ENCODE measurements at regions not wholly inside any gene's neighbourhood (a gene's known extent, or its start where the extent isn't known, plus 50 kb on each side); places are given as distances from the start of the nearest gene placed in this dataset.

- Histone ChIP-seq H3K27me3 (ENCODE audit: control insufficient read depth, extremely low read depth, insufficient read depth, low read length) (no peaks in the 10 kb centered on the region), H4K20me1 (ENCODE audit: control insufficient read depth, extremely low read depth, insufficient read depth, low read length) (no peaks in the 10 kb centered on the region), H3K4me3 (ENCODE audit: control insufficient read depth in 2 of 3, extremely low read depth in 1 of 3, insufficient read depth in 2 of 3, low read depth in 1 of 3, low read length in 3 of 3) (no peak overlapping the region), H3K4me2 (ENCODE audit: control insufficient read depth, extremely low read depth, insufficient read depth, low read depth, low read length) (no peak overlapping the region), H2AFZ (ENCODE audit: control insufficient read depth, low read length) (no peak overlapping the region), H3K9me3 (ENCODE audit: control insufficient read depth, low read depth, low read length) (no peaks in the 10 kb centered on the region), H3K9ac (ENCODE audit: control insufficient read depth, extremely low read depth, insufficient read depth, low read length) (no peak overlapping the region), H3K9me1 (ENCODE audit: control insufficient read depth, extremely low read depth, insufficient read depth, low read length) (no peaks in the 10 kb centered on the region), H3K36me3 (ENCODE audit: control insufficient read depth in 2 of 2, extremely low read depth in 1 of 2, insufficient read depth in 2 of 2, low read length in 2 of 2) (no peaks in the 10 kb centered on the region), H3K4me1 (ENCODE audit: control insufficient read depth, extremely low read depth, insufficient read depth, low read length) (no peaks in the 10 kb centered on the region), H3K79me2 (ENCODE audit: control insufficient read depth, insufficient read depth, low read length) (no peaks in the 10 kb centered on the region), H3K27ac (ENCODE audit: control insufficient read depth, insufficient read depth, low read length) (no peak overlapping the region)
- no peak for DNase-seq (ENCODE audit: low read depth, low spot score)
- dilution Hi-C loops (cut with MboI; ENCODE audit: extremely low pct_ligation_motif_present, low sequenced_read_pairs): no loop called here
- TF ChIP-seq EZH2 (IDR thresholded peaks at IDR 0.05; ENCODE audit: low read length) (no peak), CTCF (optimal IDR thresholded peaks at IDR 0.05 in 1 of 3, IDR thresholded peaks at IDR 0.05 in 1 of 3, conservative IDR thresholded peaks at IDR 0.05 in 1 of 3; ENCODE audit: extremely low read depth in 1 of 3, insufficient read depth in 2 of 3, low read length in 3 of 3) (no peak)
- FAIRE-seq: no peak
Measured at GRCh38 chr9:17062497-17062896, 72.3 kb upstream of the CNTLN start.

- Histone ChIP-seq H3K9me1 (ENCODE audit: control insufficient read depth, extremely low read depth, insufficient read depth, low read length) (no peaks in the 10 kb centered on the region), H3K9ac (ENCODE audit: control insufficient read depth, extremely low read depth, insufficient read depth, low read length) (no peak overlapping the region), H3K4me3 (ENCODE audit: control insufficient read depth in 2 of 3, extremely low read depth in 1 of 3, insufficient read depth in 2 of 3, low read depth in 1 of 3, low read length in 3 of 3) (no peak overlapping the region), H4K20me1 (ENCODE audit: control insufficient read depth, extremely low read depth, insufficient read depth, low read length) (no peaks in the 10 kb centered on the region), H2AFZ (ENCODE audit: control insufficient read depth, low read length) (no peak overlapping the region), H3K79me2 (ENCODE audit: control insufficient read depth, insufficient read depth, low read length) (no peaks in the 10 kb centered on the region), H3K4me2 (ENCODE audit: control insufficient read depth, extremely low read depth, insufficient read depth, low read depth, low read length) (no peak overlapping the region), H3K4me1 (ENCODE audit: control insufficient read depth, extremely low read depth, insufficient read depth, low read length) (no peaks in the 10 kb centered on the region), H3K27me3 (ENCODE audit: control insufficient read depth, extremely low read depth, insufficient read depth, low read length) (no peaks in the 10 kb centered on the region), H3K9me3 (ENCODE audit: control insufficient read depth, low read depth, low read length) (no peaks in the 10 kb centered on the region), H3K27ac (ENCODE audit: control insufficient read depth, insufficient read depth, low read length) (no peak overlapping the region), H3K36me3 (ENCODE audit: control insufficient read depth in 2 of 2, extremely low read depth in 1 of 2, insufficient read depth in 2 of 2, low read length in 2 of 2) (no peaks in the 10 kb centered on the region)
- FAIRE-seq (no peak), DNase-seq (ENCODE audit: low read depth, low spot score) (no peak)
- no peak for TF ChIP-seq EZH2 (IDR thresholded peaks at IDR 0.05; ENCODE audit: low read length)
- dilution Hi-C loops (cut with MboI; ENCODE audit: extremely low pct_ligation_motif_present, low sequenced_read_pairs): no loop called here
Measured at GRCh38 chr9:17060450-17060849, 74.4 kb upstream of the CNTLN start.

- Histone ChIP-seq H3K36me3 (ENCODE audit: control insufficient read depth in 2 of 2, extremely low read depth in 1 of 2, insufficient read depth in 2 of 2, low read length in 2 of 2) (no peaks in the 10 kb centered on the region), H4K20me1 (ENCODE audit: control insufficient read depth, extremely low read depth, insufficient read depth, low read length) (no peaks in the 10 kb centered on the region), H3K9me1 (ENCODE audit: control insufficient read depth, extremely low read depth, insufficient read depth, low read length) (no peaks in the 10 kb centered on the region), H3K9me3 (ENCODE audit: control insufficient read depth, low read depth, low read length) (no peaks in the 10 kb centered on the region), H3K9ac (ENCODE audit: control insufficient read depth, extremely low read depth, insufficient read depth, low read length) (no peak overlapping the region), H2AFZ (ENCODE audit: control insufficient read depth, low read length) (no peak overlapping the region), H3K27me3 (ENCODE audit: control insufficient read depth, extremely low read depth, insufficient read depth, low read length) (no peaks in the 10 kb centered on the region), H3K79me2 (ENCODE audit: control insufficient read depth, insufficient read depth, low read length) (no peaks in the 10 kb centered on the region), H3K27ac (ENCODE audit: control insufficient read depth, insufficient read depth, low read length) (no peak overlapping the region), H3K4me3 (ENCODE audit: control insufficient read depth in 2 of 3, extremely low read depth in 1 of 3, insufficient read depth in 2 of 3, low read depth in 1 of 3, low read length in 3 of 3) (no peak overlapping the region), H3K4me1 (ENCODE audit: control insufficient read depth, extremely low read depth, insufficient read depth, low read length) (no peaks in the 10 kb centered on the region), H3K4me2 (ENCODE audit: control insufficient read depth, extremely low read depth, insufficient read depth, low read depth, low read length) (no peak overlapping the region)
- no peak for FAIRE-seq
- no peak for DNase-seq (ENCODE audit: low read depth, low spot score)
- dilution Hi-C loops (cut with MboI; ENCODE audit: extremely low pct_ligation_motif_present, low sequenced_read_pairs): no loop called here
- TF ChIP-seq CTCF (optimal IDR thresholded peaks at IDR 0.05 in 1 of 3, IDR thresholded peaks at IDR 0.05 in 1 of 3, conservative IDR thresholded peaks at IDR 0.05 in 1 of 3; ENCODE audit: extremely low read depth in 1 of 3, insufficient read depth in 2 of 3, low read length in 3 of 3) (no peak), EZH2 (IDR thresholded peaks at IDR 0.05; ENCODE audit: low read length) (no peak)
Measured at GRCh38 chr9:17059465-17059864, 75.4 kb upstream of the CNTLN start.

All from keratinocyte (primary cell).